HepG2 (cell line): ENCODE measurements at regions not wholly inside any gene's neighbourhood (a gene's known extent, or its start where the extent isn't known, plus 50 kb on each side); places are given as distances from the start of the nearest gene placed in this dataset.

Experiments
- CTCF ChIP-seq: sonication (generic); formaldehyde crosslinking; IDR thresholded peaks from 2 replicates; pipeline ENCODE4 v1.5.0; 2020; ENCODE audit warnings: mild to moderate bottlenecking, missing genetic modification reagents, moderate library complexity
- RAD21 ChIP-seq: fragments of 450-650 bp; formaldehyde crosslinking; IDR thresholded peaks from 2 replicates; pipeline ENCODE4 v1.5.0; 2020; ENCODE audit warnings: mild to moderate bottlenecking
- TAF1 ChIP-seq: sonication (generic); formaldehyde crosslinking; IDR thresholded peaks from 2 replicates; pipeline ENCODE4 v1.4.0; 2020; ENCODE audit warnings: missing genetic modification reagents
- ZNF567 ChIP-seq: sonication (generic); formaldehyde crosslinking; IDR thresholded peaks from 2 replicates; pipeline ENCODE4 v1.8.1; 2023; ENCODE audit warnings: mild to moderate bottlenecking, missing genetic modification reagents, borderline replicate concordance
- ZNF841 ChIP-seq: sonication (generic); formaldehyde crosslinking; IDR thresholded peaks from 2 replicates; pipeline ENCODE4 v1.8.1; 2023; ENCODE audit warnings: missing genetic modification reagents, borderline replicate concordance
- TF ChIP-seq, protein P1 (sequence below): sonication (generic); formaldehyde crosslinking; IDR thresholded peaks from 2 replicates; pipeline ENCODE4 v1.9.0; 2021; ENCODE audit warnings: missing genetic modification reagents, borderline replicate concordance
- TF ChIP-seq, protein P2 (sequence below): fragments of 450-650 bp; IDR thresholded peaks from 2 replicates; pipeline ENCODE4 v1.6.1; 2017

GRCh38 chr13:61204025-61204424, 211.6 kb downstream of the PCDH20 start:
- TF ChIP-seq TAF1 (CRISPR knock-in tag) (no peak), ZNF841 (CRISPR knock-in tag) (no peak), RAD21 (CRISPR knock-in tag) (no peak), ZNF567 (CRISPR knock-in tag) (no peak), CTCF (no peak)
- TF ChIP-seq, protein P1, sequence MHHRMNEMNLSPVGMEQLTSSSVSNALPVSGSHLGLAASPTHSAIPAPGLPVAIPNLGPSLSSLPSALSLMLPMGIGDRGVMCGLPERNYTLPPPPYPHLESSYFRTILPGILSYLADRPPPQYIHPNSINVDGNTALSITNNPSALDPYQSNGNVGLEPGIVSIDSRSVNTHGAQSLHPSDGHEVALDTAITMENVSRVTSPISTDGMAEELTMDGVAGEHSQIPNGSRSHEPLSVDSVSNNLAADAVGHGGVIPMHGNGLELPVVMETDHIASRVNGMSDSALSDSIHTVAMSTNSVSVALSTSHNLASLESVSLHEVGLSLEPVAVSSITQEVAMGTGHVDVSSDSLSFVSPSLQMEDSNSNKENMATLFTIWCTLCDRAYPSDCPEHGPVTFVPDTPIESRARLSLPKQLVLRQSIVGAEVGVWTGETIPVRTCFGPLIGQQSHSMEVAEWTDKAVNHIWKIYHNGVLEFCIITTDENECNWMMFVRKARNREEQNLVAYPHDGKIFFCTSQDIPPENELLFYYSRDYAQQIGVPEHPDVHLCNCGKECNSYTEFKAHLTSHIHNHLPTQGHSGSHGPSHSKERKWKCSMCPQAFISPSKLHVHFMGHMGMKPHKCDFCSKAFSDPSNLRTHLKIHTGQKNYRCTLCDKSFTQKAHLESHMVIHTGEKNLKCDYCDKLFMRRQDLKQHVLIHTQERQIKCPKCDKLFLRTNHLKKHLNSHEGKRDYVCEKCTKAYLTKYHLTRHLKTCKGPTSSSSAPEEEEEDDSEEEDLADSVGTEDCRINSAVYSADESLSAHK (CRISPR knock-in tag): no peak
- TF ChIP-seq, protein P2, sequence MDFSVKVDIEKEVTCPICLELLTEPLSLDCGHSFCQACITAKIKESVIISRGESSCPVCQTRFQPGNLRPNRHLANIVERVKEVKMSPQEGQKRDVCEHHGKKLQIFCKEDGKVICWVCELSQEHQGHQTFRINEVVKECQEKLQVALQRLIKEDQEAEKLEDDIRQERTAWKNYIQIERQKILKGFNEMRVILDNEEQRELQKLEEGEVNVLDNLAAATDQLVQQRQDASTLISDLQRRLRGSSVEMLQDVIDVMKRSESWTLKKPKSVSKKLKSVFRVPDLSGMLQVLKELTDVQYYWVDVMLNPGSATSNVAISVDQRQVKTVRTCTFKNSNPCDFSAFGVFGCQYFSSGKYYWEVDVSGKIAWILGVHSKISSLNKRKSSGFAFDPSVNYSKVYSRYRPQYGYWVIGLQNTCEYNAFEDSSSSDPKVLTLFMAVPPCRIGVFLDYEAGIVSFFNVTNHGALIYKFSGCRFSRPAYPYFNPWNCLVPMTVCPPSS: no peak
